KMS-11 (cell line): ENCODE measurements at regions not wholly inside any gene's neighbourhood (a gene's known extent, or its start where the extent isn't known, plus 50 kb on each side); places are given as distances from the start of the nearest gene placed in this dataset.

Experiments
- H2AFZ ChIP-seq: fragments of 200-600 bp; sonication (generic); 2 replicates; pipeline ENCODE4 v1.6.1; 2016; ENCODE audit warnings: antibody characterized with exemption, mixed run types, low read depth
- H3K27ac ChIP-seq: fragments of 200-600 bp; sonication (generic); 2 replicates; pipeline ENCODE4 v1.6.1; 2016; ENCODE audit warnings: mild to moderate bottlenecking, mixed run types
- H3K27me3 ChIP-seq: fragments of 200-600 bp; sonication (generic); 2 replicates; pipeline ENCODE4 v1.6.1; 2017; ENCODE audit warnings: mild to moderate bottlenecking, low read depth, mixed run types, moderate library complexity; ENCODE audit not compliant: insufficient read depth
- H3K36me3 ChIP-seq: fragments of 200-600 bp; sonication (generic); 2 replicates; pipeline ENCODE4 v1.6.1; 2017; ENCODE audit warnings: mild to moderate bottlenecking, mixed run types; ENCODE audit not compliant: insufficient read depth
- H3K4me1 ChIP-seq: fragments of 200-600 bp; sonication (generic); 2 replicates; pipeline ENCODE4 v1.6.1; 2016; ENCODE audit warnings: mild to moderate bottlenecking, low read depth, mixed run types; ENCODE audit not compliant: poor library complexity, severe bottlenecking
- H3K4me2 ChIP-seq: fragments of 200-600 bp; sonication (generic); 2 replicates; pipeline ENCODE4 v1.7.0; 2016; ENCODE audit warnings: mild to moderate bottlenecking, mixed run types
- H3K4me3 ChIP-seq: fragments of 200-600 bp; sonication (generic); IDR thresholded peaks from 2 replicates; pipeline ENCODE4 v1.6.1; 2017; ENCODE audit warnings: low read depth, low read length, mixed read lengths; ENCODE audit not compliant: insufficient read depth
- H3K79me2 ChIP-seq: fragments of 200-600 bp; sonication (generic); 2 replicates; pipeline ENCODE4 v1.6.1; 2016; ENCODE audit warnings: low read depth, mixed run types; ENCODE audit not compliant: insufficient read depth
- H3K9ac ChIP-seq: fragments of 200-600 bp; sonication (generic); 2 replicates; pipeline ENCODE4 v1.6.1; 2016; ENCODE audit warnings: mild to moderate bottlenecking, mixed run types
- H4K20me1 ChIP-seq: fragments of 200-600 bp; sonication (generic); 2 replicates; pipeline ENCODE4 v1.6.1; 2016; ENCODE audit warnings: mild to moderate bottlenecking, mixed run types; ENCODE audit not compliant: insufficient read depth
- TF ChIP-seq, protein P1 (sequence below): fragments of 200-600 bp; sonication (generic); conservative IDR thresholded peaks from 2 replicates; pipeline ENCODE4 v1.6.1; 2017; ENCODE audit warnings: low read depth, mild to moderate bottlenecking, antibody characterized with exemption, low read length, moderate library complexity, mixed read lengths

DNA sequence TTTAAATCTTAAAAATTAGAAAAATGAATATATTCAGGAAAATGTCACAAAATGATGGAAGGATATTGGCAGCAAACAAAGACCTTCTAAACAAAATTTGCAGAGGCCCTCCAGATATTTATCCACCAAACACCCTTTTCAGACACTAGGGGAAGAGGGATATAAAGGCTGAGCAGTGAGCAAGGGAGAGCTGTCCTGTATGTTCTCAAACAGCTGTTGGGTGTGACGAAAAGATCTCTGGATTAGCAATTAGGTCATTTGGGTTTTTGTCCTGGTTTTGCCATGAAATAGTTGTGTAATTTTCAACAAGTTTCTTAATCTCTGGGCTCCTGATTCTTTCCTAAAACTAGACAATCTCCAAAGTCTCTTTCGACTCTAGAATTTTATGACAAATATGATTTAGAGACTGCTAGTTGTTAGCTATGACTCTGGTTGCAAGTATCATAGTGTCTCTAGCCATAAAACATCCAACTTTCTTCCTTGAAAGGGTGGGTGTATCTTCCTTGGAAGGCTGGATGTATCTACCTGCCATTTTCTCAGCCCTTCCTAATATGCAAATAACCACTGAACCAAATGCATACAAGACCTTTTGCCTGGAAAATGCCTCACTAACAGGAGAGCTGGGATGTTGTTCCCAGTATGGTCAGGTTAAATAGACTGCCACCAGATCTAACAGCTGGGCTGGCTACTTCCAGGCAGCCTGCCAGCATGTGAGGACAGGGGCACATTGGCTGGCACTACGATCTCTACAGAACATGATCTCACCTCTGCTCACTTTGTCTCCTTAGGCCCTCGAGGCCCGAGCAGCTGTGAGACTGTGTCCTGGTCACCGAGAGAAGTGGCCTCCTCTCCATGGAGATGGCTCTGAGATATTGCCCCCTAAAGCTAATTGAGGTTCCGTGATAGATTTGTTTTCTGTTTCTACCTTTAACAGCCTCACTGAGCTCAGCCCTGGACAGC is 225.5 kb upstream of the JADE1 start:
- Histone ChIP-seq H4K20me1 (no peaks in the 10 kb centered on the region), H3K4me1 (no peaks in the 10 kb centered on the region), H3K27ac (no peak overlapping the region), H3K27me3 (no peaks in the 10 kb centered on the region), H3K4me2 (no peak overlapping the region), H2AFZ (no peak overlapping the region), H3K9ac (no peak overlapping the region), H3K79me2 (no peaks in the 10 kb centered on the region), H3K36me3 (no peaks in the 10 kb centered on the region), H3K4me3 (no peak overlapping the region)
- TF ChIP-seq, protein P1, sequence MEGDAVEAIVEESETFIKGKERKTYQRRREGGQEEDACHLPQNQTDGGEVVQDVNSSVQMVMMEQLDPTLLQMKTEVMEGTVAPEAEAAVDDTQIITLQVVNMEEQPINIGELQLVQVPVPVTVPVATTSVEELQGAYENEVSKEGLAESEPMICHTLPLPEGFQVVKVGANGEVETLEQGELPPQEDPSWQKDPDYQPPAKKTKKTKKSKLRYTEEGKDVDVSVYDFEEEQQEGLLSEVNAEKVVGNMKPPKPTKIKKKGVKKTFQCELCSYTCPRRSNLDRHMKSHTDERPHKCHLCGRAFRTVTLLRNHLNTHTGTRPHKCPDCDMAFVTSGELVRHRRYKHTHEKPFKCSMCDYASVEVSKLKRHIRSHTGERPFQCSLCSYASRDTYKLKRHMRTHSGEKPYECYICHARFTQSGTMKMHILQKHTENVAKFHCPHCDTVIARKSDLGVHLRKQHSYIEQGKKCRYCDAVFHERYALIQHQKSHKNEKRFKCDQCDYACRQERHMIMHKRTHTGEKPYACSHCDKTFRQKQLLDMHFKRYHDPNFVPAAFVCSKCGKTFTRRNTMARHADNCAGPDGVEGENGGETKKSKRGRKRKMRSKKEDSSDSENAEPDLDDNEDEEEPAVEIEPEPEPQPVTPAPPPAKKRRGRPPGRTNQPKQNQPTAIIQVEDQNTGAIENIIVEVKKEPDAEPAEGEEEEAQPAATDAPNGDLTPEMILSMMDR, result no peak

DNA sequence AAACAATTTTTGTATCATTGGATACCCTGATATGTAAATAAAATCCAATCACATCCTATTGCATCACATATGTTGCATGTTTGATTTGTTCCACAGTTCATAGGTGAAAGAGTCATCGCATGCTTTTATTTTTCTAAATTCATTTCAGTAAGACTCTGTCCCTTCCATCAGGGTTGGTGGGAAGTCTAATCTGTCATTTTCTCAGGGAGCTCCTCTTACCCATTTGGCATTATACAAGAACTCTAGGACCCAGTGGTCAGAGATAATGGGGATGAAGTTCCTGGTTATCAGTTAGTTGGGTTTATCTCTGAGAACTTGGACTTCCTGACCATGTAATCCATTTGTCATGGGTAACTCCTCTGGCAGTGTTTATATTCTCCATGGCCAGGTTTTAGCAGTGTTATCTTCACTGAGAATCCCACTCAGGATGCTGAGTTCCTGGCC is 227.1 kb upstream of the JADE1 start:
- H3K27ac ChIP-seq, result no peak overlapping the region
- no peaks in the 10 kb centered on the region for H3K27me3 ChIP-seq
- H3K4me3 ChIP-seq, result no peak overlapping the region
- H2AFZ ChIP-seq, result no peak overlapping the region
- H3K4me2 ChIP-seq, result no peak overlapping the region
- no peak overlapping the region for H3K9ac ChIP-seq
- H3K79me2 ChIP-seq, result no peaks in the 10 kb centered on the region
- no peaks in the 10 kb centered on the region for H3K36me3 ChIP-seq
- no peaks in the 10 kb centered on the region for H4K20me1 ChIP-seq
- H3K4me1 ChIP-seq, result no peaks in the 10 kb centered on the region
- TF ChIP-seq, protein P1, result no peak

DNA sequence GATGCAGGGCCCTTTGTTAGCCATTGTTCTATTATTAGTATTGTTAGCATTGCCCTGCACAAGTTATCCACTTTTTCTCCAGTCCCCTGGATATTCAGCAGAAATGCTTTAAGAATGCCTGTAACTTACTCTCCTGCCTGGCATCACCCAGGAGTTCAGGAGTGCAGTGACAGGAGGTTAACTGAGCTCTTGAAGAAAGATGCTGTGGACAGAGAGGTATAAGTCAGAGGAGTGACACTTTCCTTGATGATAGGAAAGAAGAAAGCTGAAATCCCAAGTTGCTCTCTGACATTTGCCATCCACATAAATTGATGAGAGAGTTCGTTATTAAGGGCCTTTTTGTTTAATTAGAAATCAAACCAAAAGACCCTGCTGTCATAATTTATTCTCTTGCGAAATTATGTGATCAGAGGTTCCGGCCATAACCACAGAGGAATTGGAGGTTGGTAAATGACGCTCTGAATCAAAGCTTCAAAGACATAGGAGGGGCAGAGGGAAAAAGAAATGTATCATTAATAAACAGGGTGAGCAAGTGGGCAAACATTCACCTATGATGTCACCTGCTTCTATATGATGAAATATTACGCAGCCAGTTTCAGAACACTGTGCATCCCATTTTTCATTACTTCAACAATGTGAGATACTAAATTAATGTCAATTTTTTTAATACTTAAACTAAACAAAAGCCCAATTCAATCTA is 230.2 kb upstream of the JADE1 start:
- Histone ChIP-seq H3K79me2 (no peaks in the 10 kb centered on the region), H3K27me3 (no peaks in the 10 kb centered on the region), H3K4me2 (no peak overlapping the region), H3K27ac (no peak overlapping the region), H4K20me1 (no peaks in the 10 kb centered on the region), H3K4me1 (peaks cover 13% of the 10 kb centered on the region), H3K4me3 (no peak overlapping the region), H3K9ac (no peak overlapping the region), H2AFZ (no peak overlapping the region), H3K36me3 (no peaks in the 10 kb centered on the region)
- TF ChIP-seq, protein P1, result no peak

DNA sequence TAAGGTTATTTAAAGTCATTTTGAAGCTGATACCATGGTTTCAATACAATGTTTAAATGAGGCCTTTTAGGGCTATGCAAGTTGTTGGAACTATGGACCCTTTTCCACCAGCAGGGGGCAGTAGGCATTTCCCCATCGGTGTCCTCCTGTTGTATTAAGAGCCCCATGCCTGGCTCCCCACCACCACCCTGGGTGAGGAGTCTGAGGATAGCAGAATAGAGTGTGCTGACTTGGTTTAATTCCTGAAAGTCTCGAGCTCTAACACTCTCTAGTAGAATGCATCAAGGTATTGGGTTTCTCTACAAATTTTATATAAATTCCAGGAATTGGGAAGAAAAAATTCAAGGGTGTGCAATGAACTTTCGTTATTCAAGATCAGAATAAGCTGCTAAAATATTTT is 234.8 kb upstream of the JADE1 start:
- Histone ChIP-seq H4K20me1 (no peaks in the 10 kb centered on the region), H3K9ac (no peak overlapping the region), H3K27ac (no peak overlapping the region), H3K36me3 (no peaks in the 10 kb centered on the region), H2AFZ (peak overlapping the region; percentile 18; the same call in 1 of the 2 replicates), H3K4me1 (peaks cover 40% of the 10 kb centered on the region), H3K4me2 (peak overlapping the region; percentile 27), H3K79me2 (no peaks in the 10 kb centered on the region), H3K27me3 (no peaks in the 10 kb centered on the region), H3K4me3 (no peak overlapping the region)
- TF ChIP-seq, protein P1, result peak; percentile 98
